PC-3 (cell line): ENCODE measurements at regions not wholly inside any gene's neighbourhood (a gene's known extent, or its start where the extent isn't known, plus 50 kb on each side); places are given as distances from the start of the nearest gene placed in this dataset.

Experiments
- CTCF ChIP-seq: fragments of 300-600 bp; sonication (generic); conservative IDR thresholded peaks from 2 replicates; pipeline ENCODE4 v1.5.1; 2017; ENCODE audit warnings: antibody characterized with exemption, low read depth, mild to moderate bottlenecking, low read length
- EZH2 ChIP-seq: fragments of 300-600 bp; sonication (generic); IDR thresholded peaks from one replicate; pipeline ENCODE4 v1.6.1; 2017; ENCODE audit warnings: antibody characterized with exemption, mild to moderate bottlenecking, low read length; ENCODE audit not compliant: unreplicated experiment
- EZH2phosphoT487 ChIP-seq: fragments of 300-600 bp; sonication (generic); IDR thresholded peaks from 2 replicates; pipeline ENCODE4 v1.6.1; 2018; ENCODE audit warnings: mild to moderate bottlenecking, antibody characterized with exemption, low read length, borderline replicate concordance

- TF ChIP-seq EZH2 (no peak), CTCF (no peak), EZH2phosphoT487 (no peak)
Observed at GRCh38 chr3:78013653-78014052, 973.8 kb downstream of the ROBO2 start.
